ENCODE measurements at regions not wholly inside any gene's neighbourhood (a gene's known extent, or its start where the extent isn't known, plus 50 kb on each side); places are given as distances from the start of the nearest gene placed in this dataset.

GRCh38 chr6:108736832-108737231 is 111.4 kb upstream of the ARMC2 start:
- TF ChIP-seq, protein P1, sequence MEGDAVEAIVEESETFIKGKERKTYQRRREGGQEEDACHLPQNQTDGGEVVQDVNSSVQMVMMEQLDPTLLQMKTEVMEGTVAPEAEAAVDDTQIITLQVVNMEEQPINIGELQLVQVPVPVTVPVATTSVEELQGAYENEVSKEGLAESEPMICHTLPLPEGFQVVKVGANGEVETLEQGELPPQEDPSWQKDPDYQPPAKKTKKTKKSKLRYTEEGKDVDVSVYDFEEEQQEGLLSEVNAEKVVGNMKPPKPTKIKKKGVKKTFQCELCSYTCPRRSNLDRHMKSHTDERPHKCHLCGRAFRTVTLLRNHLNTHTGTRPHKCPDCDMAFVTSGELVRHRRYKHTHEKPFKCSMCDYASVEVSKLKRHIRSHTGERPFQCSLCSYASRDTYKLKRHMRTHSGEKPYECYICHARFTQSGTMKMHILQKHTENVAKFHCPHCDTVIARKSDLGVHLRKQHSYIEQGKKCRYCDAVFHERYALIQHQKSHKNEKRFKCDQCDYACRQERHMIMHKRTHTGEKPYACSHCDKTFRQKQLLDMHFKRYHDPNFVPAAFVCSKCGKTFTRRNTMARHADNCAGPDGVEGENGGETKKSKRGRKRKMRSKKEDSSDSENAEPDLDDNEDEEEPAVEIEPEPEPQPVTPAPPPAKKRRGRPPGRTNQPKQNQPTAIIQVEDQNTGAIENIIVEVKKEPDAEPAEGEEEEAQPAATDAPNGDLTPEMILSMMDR (IDR thresholded peaks at IDR 0.05), result no peak
- TF ChIP-seq POLR2A (IDR thresholded peaks at IDR 0.05), result no peak

All from esophagus squamous epithelium (tissue), 4 donors.